ENCODE measurements at regions not wholly inside any gene's neighbourhood (a gene's known extent, or its start where the extent isn't known, plus 50 kb on each side); places are given as distances from the start of the nearest gene placed in this dataset.
"Not testable (repeated sequence)": the region's sequence is repeated elsewhere in the genome, so short reads cannot be mapped to it uniquely, and the experiment has no call there.

DNA sequence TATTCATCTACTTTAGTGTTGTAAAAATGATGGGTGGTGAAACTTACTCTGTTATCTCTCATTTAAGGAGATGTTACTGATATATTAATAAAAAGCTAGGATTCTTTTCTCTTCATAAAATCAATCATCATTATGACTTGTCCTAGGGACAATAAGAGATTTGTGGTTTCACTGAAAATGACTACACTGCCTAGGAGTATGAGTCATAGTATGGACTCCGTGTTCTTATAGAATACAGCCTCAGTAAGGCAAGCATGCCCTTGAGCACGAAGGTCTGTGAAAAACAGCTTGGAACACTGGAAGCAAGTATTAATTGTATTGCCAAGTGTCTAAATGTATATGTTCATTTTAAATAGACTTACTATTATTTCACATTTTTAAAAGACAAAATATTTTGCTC is 749.2 kb upstream of the PCDH15 start:
- no peaks in the 10 kb centered on the region for H3K36me3 ChIP-seq (ENCODE audit: insufficient read depth, low read length)
- Mint-ChIP-seq H3K4me3 (no peak overlapping the region), H3K9me3 (peaks cover 3% of the 10 kb centered on the region), H3K27ac (no peak overlapping the region), H3K4me1 (ENCODE audit: low read depth) (no peaks in the 10 kb centered on the region), H3K27me3 (no peaks in the 10 kb centered on the region), H3K36me3 (ENCODE audit: low read depth) (no peaks in the 10 kb centered on the region)
- CTCF ChIA-PET: no interaction called here
- POLR2A ChIA-PET: no interaction called here
- DNase-seq: no peak
- TF ChIP-seq CTCF (IDR thresholded peaks at IDR 0.05): no peak
- no peaks in the 10 kb centered on the region for H3K27me3 ChIP-seq (ENCODE audit: control insufficient read depth in 1 of 2, insufficient read depth in 2 of 2, low read length in 2 of 2)
- H3K27ac ChIP-seq (ENCODE audit: low read depth in 1 of 2, low read length in 2 of 2): no peak overlapping the region
- H3K4me3 ChIP-seq (ENCODE audit: low read length): no peak overlapping the region
- peaks cover 0 to 3% of the 10 kb centered on the region in 2 experiments for H3K9me3 ChIP-seq (ENCODE audit: control insufficient read depth in 1 of 2, insufficient read depth in 1 of 2, low read length in 2 of 2)
- H3K4me1 ChIP-seq (ENCODE audit: insufficient read depth, low read length): no peaks in the 10 kb centered on the region
- no peak for ATAC-seq (ENCODE audit: poor library complexity)
- intact Hi-C loops (cut with DNase I, micrococcal nuclease): no loop called here

GRCh38 chr10:55537497-55537896 is 736.5 kb upstream of the PCDH15 start:
- DNase-seq; H3K36me3 ChIP-seq (ENCODE audit: insufficient read depth, low read length); H3K36me3 Mint-ChIP-seq (ENCODE audit: low read depth); ATAC-seq (ENCODE audit: poor library complexity); H3K4me1 ChIP-seq (ENCODE audit: insufficient read depth, low read length); H3K4me3 Mint-ChIP-seq; H3K9me3 Mint-ChIP-seq; H3K27ac ChIP-seq (ENCODE audit: low read depth in 1 of 2, low read length in 2 of 2); CTCF ChIA-PET; intact Hi-C loops (cut with DNase I, micrococcal nuclease); H3K27ac Mint-ChIP-seq; H3K27me3 ChIP-seq (ENCODE audit: control insufficient read depth in 1 of 2, insufficient read depth in 2 of 2, low read length in 2 of 2); H3K4me1 Mint-ChIP-seq (ENCODE audit: low read depth); H3K27me3 Mint-ChIP-seq; POLR2A ChIA-PET; H3K4me3 ChIP-seq (ENCODE audit: low read length): not testable (repeated sequence)
- H3K9me3 ChIP-seq (ENCODE audit: control insufficient read depth in 1 of 2, insufficient read depth in 1 of 2, low read length in 2 of 2): peaks cover 4 to 15% of the 10 kb centered on the region in 2 experiments

DNA sequence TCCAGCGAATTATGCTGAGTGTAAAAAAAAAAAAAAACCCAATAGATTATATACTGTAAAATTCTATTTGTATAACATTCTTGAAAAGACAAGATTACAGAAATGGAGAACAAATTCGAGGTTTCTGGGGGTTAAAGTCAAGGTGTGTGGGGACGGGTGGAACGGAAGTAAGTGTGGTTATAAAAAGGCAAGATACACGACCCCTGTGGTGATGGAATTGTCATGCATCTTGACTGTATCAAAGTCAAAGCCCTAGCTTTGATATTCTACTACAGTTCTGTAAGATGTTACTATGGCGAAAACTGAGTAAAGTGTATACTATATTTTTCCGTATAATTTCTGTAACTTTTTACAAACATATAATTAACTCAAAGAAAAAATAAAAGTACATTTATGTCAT is 718.2 kb upstream of the PCDH15 start:
- ChIA-PET POLR2A (no interaction called here), CTCF (no interaction called here)
- H3K4me1 ChIP-seq (ENCODE audit: insufficient read depth, low read length): no peaks in the 10 kb centered on the region
- TF ChIP-seq CTCF (IDR thresholded peaks at IDR 0.05): no peak
- DNase-seq (no peak), ATAC-seq (ENCODE audit: poor library complexity) (no peak)
- intact Hi-C loops (cut with DNase I, micrococcal nuclease): no loop called here
- Mint-ChIP-seq H3K27me3 (no peaks in the 10 kb centered on the region), H3K36me3 (ENCODE audit: low read depth) (no peaks in the 10 kb centered on the region), H3K27ac (no peak overlapping the region), H3K4me3 (no peak overlapping the region), H3K4me1 (ENCODE audit: low read depth) (no peaks in the 10 kb centered on the region), H3K9me3 (peaks cover 5% of the 10 kb centered on the region)
- H3K9me3 ChIP-seq (ENCODE audit: control insufficient read depth in 1 of 2, insufficient read depth in 1 of 2, low read length in 2 of 2): no peaks in the 10 kb centered on the region
- no peaks in the 10 kb centered on the region for H3K36me3 ChIP-seq (ENCODE audit: insufficient read depth, low read length)
- H3K27ac ChIP-seq (ENCODE audit: low read depth in 1 of 2, low read length in 2 of 2): no peak overlapping the region
- no peaks in the 10 kb centered on the region for H3K27me3 ChIP-seq (ENCODE audit: control insufficient read depth in 1 of 2, insufficient read depth in 2 of 2, low read length in 2 of 2)
- H3K4me3 ChIP-seq (ENCODE audit: low read length): no peak overlapping the region

DNA sequence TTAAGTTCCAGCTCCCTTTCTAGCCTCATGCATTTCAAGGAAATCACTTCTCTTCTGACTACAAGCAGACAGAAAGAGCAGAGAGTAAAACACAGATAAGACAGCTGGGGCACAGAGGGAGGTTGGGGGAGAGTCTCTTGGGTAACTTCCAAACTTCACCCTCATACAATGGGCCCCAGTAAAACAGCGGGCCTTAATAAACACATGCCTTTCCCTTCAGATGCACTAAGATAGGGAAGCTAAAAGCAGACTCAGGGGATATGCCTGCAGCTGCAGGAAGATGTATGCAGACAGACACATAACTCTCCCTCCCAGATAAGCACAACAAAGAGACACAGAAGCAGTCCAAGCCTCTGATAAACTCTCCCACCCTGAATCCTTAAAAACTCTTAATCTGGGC is 717.4 kb upstream of the PCDH15 start:
- ATAC-seq (ENCODE audit: poor library complexity); H3K9me3 ChIP-seq (ENCODE audit: control insufficient read depth in 1 of 2, insufficient read depth in 1 of 2, low read length in 2 of 2); H3K27ac Mint-ChIP-seq; H3K27me3 Mint-ChIP-seq; H3K36me3 Mint-ChIP-seq (ENCODE audit: low read depth); H3K4me3 Mint-ChIP-seq; DNase-seq; H3K4me1 Mint-ChIP-seq (ENCODE audit: low read depth); CTCF ChIA-PET; H3K27me3 ChIP-seq (ENCODE audit: control insufficient read depth in 1 of 2, insufficient read depth in 2 of 2, low read length in 2 of 2); H3K4me3 ChIP-seq (ENCODE audit: low read length); H3K9me3 Mint-ChIP-seq; H3K27ac ChIP-seq (ENCODE audit: low read depth in 1 of 2, low read length in 2 of 2); H3K36me3 ChIP-seq (ENCODE audit: insufficient read depth, low read length); intact Hi-C loops (cut with DNase I, micrococcal nuclease); POLR2A ChIA-PET; H3K4me1 ChIP-seq (ENCODE audit: insufficient read depth, low read length): not testable (repeated sequence)
